ENCODE measurements at regions not wholly inside any gene's neighbourhood (a gene's known extent, or its start where the extent isn't known, plus 50 kb on each side); places are given as distances from the start of the nearest gene placed in this dataset.
"Not testable (repeated sequence)": the region's sequence is repeated elsewhere in the genome, so short reads cannot be mapped to it uniquely, and the experiment has no call there.

- Histone ChIP-seq H3K9me2 (ENCODE audit: insufficient read depth, low read length) (no peaks in the 10 kb centered on the region), H3K4me3 (ENCODE audit: low read length) (no peak overlapping the region), H3K4me2 (ENCODE audit: low read length) (no peak overlapping the region), H3K36me3 (ENCODE audit: insufficient read depth, low read length) (no peaks in the 10 kb centered on the region), H3K79me2 (replicated peaks; ENCODE audit: insufficient read depth, low read length) (no peaks in the 10 kb centered on the region), H2AFZ (ENCODE audit: low read depth, low read length) (no peak overlapping the region), H3K9ac (ENCODE audit: low read length) (no peak overlapping the region), H3K27me3 (ENCODE audit: insufficient read depth, low read depth, low read length) (no peaks in the 10 kb centered on the region), H4K20me1 (ENCODE audit: insufficient read depth) (no peaks in the 10 kb centered on the region), H3F3A (ENCODE audit: insufficient read depth, low read length, poor library complexity, severe bottlenecking) (no peaks in the 10 kb centered on the region), H3K27ac (ENCODE audit: low read length) (no peak overlapping the region), H3K9me3 (ENCODE audit: low read length) (no peaks in the 10 kb centered on the region)
- no peak for TF ChIP-seq SMC3 (conservative IDR thresholded peaks at IDR 0.05; ENCODE audit: poor library complexity)
- no peak for TF ChIP-seq POLR2AphosphoS5 (IDR thresholded peaks at IDR 0.05)
- no peak for TF ChIP-seq CTCF (IDR thresholded peaks at IDR 0.05; ENCODE audit: poor library complexity, severe bottlenecking)
- no peak for TF ChIP-seq EP300 (conservative IDR thresholded peaks at IDR 0.05; ENCODE audit: poor library complexity, severe bottlenecking)
- TF ChIP-seq RAD21 (conservative IDR thresholded peaks at IDR 0.05): no peak
- no peak for TF ChIP-seq TAF1 (IDR thresholded peaks at IDR 0.05; ENCODE audit: low read depth)
- TF ChIP-seq, protein P1, sequence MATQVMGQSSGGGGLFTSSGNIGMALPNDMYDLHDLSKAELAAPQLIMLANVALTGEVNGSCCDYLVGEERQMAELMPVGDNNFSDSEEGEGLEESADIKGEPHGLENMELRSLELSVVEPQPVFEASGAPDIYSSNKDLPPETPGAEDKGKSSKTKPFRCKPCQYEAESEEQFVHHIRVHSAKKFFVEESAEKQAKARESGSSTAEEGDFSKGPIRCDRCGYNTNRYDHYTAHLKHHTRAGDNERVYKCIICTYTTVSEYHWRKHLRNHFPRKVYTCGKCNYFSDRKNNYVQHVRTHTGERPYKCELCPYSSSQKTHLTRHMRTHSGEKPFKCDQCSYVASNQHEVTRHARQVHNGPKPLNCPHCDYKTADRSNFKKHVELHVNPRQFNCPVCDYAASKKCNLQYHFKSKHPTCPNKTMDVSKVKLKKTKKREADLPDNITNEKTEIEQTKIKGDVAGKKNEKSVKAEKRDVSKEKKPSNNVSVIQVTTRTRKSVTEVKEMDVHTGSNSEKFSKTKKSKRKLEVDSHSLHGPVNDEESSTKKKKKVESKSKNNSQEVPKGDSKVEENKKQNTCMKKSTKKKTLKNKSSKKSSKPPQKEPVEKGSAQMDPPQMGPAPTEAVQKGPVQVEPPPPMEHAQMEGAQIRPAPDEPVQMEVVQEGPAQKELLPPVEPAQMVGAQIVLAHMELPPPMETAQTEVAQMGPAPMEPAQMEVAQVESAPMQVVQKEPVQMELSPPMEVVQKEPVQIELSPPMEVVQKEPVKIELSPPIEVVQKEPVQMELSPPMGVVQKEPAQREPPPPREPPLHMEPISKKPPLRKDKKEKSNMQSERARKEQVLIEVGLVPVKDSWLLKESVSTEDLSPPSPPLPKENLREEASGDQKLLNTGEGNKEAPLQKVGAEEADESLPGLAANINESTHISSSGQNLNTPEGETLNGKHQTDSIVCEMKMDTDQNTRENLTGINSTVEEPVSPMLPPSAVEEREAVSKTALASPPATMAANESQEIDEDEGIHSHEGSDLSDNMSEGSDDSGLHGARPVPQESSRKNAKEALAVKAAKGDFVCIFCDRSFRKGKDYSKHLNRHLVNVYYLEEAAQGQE (IDR thresholded peaks at IDR 0.05; ENCODE audit: borderline replicate concordance): no peak
- TF ChIP-seq MXI1 (conservative IDR thresholded peaks at IDR 0.05; ENCODE audit: poor library complexity, severe bottlenecking): no peak
- no peak for TF ChIP-seq EZH2 (IDR thresholded peaks at IDR 0.05; ENCODE audit: borderline replicate concordance, insufficient read depth, low read length, poor library complexity, severe bottlenecking)
These were observed 311.5 kb downstream of the RAD51AP2 start for GRCh38 chr2:17206771-17207170.

- H3K4me2 ChIP-seq (ENCODE audit: low read length); H3K9ac ChIP-seq (ENCODE audit: low read length); H3K36me3 ChIP-seq (ENCODE audit: insufficient read depth, low read length); H3K9me3 ChIP-seq (ENCODE audit: low read length); H3K27me3 ChIP-seq (ENCODE audit: insufficient read depth, low read depth, low read length); H3F3A ChIP-seq (ENCODE audit: insufficient read depth, low read length, poor library complexity, severe bottlenecking); H3K4me3 ChIP-seq (ENCODE audit: low read length); H3K79me2 ChIP-seq (replicated peaks; ENCODE audit: insufficient read depth, low read length); H2AFZ ChIP-seq (ENCODE audit: low read depth, low read length); H3K9me2 ChIP-seq (ENCODE audit: insufficient read depth, low read length); H4K20me1 ChIP-seq (ENCODE audit: insufficient read depth); H3K27ac ChIP-seq (ENCODE audit: low read length): not testable (repeated sequence)
These were observed 314.0 kb downstream of the RAD51AP2 start for GRCh38 chr2:17204214-17204613.

DNA sequence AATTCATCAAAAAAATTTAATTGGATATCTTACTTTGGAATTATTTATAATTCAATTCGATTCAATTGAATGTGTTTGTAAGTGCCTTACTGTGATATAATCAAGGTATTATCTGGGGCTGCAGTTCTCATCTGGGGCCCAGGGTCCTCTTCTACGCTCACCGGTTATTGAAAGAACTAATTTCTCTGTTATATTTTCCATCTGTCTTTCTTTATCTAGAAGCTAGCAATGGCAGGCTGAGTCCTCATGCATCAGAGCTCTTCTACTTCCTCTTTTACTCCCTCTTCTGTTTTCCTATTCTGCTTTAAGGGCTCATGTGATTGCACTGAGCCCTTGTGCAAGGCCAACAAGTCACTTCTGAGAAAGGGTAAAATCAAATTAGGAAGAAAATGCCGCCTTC lies 315.6 kb downstream of the RAD51AP2 start:
- H3K27ac ChIP-seq (ENCODE audit: low read length); H3K4me2 ChIP-seq (ENCODE audit: low read length); H4K20me1 ChIP-seq (ENCODE audit: insufficient read depth); H3K9me3 ChIP-seq (ENCODE audit: low read length); H3K9ac ChIP-seq (ENCODE audit: low read length); H3K4me3 ChIP-seq (ENCODE audit: low read length); H3K9me2 ChIP-seq (ENCODE audit: insufficient read depth, low read length); H3K79me2 ChIP-seq (replicated peaks; ENCODE audit: insufficient read depth, low read length); H3K36me3 ChIP-seq (ENCODE audit: insufficient read depth, low read length); H3F3A ChIP-seq (ENCODE audit: insufficient read depth, low read length, poor library complexity, severe bottlenecking); H3K27me3 ChIP-seq (ENCODE audit: insufficient read depth, low read depth, low read length); H2AFZ ChIP-seq (ENCODE audit: low read depth, low read length): not testable (repeated sequence)

All from neural cell (in vitro differentiated cells).